ENCODE measurements at regions not wholly inside any gene's neighbourhood (a gene's known extent, or its start where the extent isn't known, plus 50 kb on each side); places are given as distances from the start of the nearest gene placed in this dataset.
"Not testable (repeated sequence)": the region's sequence is repeated elsewhere in the genome, so short reads cannot be mapped to it uniquely, and the experiment has no call there.

DNA sequence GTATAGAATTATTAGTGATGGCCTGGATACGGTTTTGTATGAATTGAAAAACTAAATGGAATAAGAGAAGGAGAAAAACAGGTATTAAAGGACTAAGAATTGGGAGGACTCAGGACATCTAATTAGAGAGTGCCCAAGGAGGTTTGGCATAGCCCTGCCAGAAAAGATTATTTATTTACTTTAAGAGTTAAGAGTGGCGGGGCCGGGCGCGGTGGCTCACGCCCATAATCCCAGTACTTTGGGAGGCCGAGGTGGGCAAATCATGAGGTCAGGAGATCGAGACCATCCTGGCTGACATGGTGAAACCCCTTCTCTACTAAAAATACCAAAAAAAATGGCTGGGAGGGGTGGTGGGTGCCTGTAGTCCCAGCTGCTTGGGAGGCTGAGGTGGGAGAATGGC lies 115.2 kb upstream of the KCNJ3 start:
- not testable (repeated sequence) for DNase-seq

DNA sequence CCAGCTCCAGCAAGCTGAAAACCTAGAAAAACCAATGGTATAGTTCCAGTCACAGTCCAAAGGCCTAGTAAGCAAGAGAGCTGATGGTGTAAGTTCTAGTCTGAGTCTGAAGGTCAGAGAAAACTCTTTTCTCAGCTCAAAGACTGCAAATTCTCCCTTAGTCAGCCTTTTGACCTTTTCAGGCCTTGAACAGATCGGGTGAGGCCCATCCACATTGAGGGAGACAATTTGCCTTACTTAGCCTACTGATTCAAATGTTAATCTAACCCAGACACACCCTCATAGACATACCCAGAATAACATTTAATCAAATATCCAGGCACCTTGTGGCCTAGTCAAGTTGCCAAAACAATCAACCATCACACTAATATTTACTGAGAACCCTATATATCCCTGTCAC lies 110.8 kb upstream of the KCNJ3 start:
- DNase-seq: no peak

DNA sequence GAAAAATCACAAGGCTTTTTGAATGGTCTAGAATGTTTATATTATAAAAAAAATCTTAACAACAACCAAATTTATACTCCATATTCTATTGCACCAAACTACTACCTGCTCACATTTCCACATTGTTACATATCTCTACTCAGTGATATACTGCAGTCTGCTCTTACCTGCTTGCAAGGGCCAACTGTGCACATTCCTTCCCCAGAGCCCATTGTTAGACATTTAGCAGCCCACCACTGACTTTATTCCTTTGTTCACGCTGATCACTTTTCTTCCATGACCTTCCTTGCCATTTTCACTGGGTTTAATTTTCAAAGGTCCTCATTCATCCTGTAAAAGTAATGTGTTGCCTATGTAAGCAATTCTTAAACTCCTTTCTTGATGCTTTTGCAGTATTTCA lies 109.7 kb upstream of the KCNJ3 start:
- no peak for DNase-seq

DNA sequence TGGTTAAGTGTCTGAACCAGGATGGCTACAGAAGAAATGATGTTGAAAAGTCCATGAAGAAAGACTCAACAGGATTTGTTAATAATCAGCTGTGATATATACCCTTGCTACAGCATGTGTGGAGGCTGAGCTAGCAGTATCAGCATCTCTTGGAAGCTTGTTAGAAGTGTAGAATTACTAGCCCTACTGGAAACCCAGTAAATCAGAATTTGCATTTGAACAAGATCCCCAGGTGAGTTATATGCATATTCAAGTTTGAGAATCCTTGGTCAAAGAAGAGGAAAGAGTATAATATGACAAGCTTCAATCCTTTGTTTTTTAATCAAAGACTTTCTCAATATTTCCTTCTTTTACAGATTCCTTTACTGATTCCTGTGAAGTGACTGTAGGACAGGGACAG lies 109.0 kb upstream of the KCNJ3 start:
- DNase-seq: no peak

DNA sequence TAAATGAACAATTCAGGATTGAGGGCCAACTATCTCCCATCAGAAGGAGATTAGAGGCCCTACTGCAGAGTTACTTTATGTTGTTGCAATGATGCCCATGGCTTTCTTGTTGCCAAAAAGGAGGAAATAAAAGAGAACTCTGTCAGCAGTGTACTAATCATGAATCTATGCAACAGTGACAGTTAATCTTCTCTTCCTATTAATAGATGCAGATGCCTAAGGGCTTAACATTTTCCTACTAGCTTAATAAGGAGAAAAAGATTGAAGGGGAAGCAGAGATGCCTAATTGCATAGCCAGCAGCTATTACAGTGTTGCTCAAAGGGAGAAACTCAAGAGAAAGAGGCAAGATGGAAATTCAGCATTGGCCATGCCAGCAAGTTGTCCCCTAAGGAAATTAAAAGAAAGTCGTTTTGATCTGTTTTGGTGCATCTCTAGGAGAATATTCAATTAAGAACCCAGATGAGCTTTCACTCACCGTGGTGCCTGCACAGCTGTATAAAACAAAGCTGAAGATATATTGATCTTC lies 107.1 kb upstream of the KCNJ3 start:
- DNase-seq: no peak

DNA sequence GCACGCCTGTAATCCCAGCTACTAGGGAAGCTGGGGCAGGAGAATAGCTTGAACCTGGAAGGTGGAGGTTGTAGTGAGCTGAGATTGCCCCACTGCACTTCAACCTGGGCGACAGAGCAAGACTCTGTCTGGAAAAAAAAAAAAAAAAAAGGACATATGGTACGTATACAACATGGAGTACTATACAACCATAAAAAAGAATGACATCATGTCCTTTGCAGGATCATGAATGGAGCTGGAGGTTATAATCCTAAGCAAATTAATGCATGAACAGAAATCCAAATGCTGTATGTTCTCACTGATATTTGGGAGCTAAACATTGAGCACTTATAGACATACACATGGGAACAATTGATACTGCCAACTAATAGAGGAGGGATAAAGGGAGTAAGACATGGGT lies 99.3 kb upstream of the KCNJ3 start:
- no peak for DNase-seq

DNA sequence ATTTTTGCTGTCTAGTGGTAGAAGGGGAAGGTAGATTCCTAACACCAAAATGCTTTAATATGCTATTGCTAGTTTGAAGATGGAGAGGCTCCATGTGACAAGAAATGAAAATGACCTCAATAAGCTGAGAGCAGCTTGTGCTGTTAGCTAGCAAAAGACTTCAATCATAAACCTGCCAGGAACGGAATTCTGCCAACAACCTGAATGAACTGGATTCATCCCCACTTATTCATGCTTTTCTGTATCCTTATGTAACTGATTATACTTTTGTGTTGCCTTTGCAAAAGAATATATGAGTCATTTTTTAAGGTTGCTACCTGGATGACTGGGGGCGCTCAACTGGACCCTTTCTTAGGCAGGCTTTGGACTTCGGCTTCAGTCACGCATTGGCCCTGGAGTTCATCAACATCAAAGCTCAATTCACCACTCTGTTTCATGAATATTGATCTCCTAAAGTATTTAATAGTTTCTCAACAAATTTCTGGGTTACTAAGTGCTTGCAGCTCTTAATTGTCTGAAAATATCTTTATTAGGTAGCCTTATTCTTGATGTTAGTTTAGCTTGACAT lies 97.5 kb upstream of the KCNJ3 start:
- no peak for DNase-seq

DNA sequence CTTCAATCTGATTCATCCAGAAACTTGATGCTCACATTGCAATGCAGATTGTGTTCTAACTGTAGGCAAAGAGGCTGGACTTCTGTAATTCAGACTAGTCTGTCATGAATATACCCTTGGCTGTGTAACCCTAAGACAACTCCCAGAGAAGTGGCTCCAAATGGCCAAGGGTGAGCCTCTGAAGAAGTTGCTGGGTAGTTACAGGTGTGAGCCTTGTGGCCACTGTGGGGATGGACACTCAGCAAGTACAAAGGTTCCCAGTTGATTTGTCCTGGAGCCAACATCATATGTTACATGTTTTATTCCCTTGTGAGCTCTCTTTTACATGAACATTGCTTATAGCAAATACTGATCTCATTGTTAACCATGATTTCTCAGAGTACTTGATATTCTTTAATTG lies 94.8 kb upstream of the KCNJ3 start:
- no peak for DNase-seq

DNA sequence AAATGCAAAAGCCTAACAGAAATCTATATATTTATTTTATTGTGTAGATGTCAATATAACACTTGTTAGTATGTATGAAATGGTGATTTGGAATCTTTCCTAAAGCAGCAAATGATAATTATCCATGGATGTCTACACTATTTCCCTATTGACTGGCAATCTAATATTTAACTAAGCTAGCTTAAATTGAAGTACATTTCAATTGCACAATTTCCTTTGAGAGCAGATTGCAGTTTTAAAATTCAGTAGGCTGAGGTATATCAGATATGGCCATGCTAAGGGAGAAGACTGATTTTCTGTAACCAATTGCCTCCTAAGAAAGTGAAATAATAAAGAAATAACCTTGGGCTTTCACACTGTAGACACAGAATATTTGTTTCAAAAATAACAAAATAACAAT lies 90.1 kb upstream of the KCNJ3 start:
- no peak for DNase-seq

DNA sequence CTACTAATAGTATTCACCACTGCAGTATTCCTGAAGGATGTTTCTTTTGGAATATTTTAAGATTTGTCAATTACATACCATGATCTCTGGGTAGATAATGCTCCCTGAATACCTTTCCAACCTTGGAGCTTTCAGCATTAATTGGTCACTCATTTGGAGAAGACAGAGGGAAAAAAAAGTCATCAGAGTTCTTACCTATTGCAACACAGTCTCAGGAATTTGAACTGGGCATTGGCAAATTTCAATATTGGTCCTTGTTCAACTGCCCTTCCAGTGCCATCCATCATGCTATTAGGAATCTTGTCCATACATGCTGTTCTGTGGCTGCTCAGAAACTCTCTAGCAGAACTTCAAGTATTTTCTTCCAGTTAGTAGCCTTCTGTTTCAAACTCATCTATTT lies 83.6 kb upstream of the KCNJ3 start:
- no peak for DNase-seq

DNA sequence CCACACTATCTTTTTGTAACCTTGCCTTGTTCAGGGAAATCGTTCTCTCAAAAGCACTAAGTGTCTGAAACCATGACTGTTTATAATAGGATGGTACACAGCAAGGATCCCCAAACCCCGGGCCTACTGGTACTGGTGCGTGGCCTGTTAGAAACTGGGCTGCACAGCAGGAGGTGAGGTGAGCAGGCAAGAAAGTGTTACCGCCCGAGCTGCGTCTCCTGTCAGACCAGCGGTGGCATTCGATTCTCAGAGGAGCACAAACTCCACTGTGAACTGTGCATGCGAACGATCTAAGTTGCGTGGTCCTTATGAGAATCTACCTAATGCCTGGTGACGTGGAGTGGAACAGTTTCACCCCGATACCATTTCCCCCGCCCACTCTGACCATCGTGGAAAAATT lies 81.8 kb upstream of the KCNJ3 start:
- no peak for DNase-seq

DNA sequence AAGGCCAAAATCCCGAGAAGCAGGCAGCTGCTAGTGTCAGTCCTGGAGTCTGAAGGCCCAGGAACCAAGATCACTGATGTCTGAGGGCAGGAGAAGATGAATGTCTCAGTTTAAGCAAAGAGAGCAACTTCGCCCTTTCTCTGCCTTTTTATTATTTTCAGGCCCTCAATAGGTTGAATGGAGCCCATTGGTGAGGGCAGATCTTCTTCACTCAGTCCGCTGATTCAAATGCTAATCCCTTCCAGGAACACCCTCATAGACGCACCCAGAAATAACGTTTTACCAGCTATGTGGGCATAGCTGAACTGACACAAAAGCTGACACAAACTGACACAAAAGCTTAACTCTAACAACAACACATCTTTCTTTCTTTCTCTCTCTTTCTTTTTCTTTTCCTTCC lies 78.0 kb upstream of the KCNJ3 start:
- DNase-seq: no peak

DNA sequence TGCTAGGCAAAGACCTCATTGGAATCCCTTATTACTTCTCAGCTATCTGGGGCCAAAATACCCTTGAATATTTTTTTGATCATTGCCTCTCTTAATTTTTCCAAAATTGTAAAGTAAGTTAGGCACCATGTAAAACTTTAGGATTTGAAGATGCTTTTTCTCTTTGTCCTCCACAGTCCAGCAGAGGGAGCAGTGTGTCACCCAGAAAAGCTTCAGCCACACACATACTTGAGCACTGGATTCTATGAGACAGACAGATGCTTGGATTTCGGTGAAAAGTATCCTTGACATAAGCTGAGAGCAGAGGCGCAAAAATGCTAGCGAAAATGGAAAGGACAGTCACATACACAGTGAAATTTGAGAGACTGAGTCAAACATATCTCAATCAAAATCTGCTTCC lies 74.7 kb upstream of the KCNJ3 start:
- peak; percentile 74 for DNase-seq

DNA sequence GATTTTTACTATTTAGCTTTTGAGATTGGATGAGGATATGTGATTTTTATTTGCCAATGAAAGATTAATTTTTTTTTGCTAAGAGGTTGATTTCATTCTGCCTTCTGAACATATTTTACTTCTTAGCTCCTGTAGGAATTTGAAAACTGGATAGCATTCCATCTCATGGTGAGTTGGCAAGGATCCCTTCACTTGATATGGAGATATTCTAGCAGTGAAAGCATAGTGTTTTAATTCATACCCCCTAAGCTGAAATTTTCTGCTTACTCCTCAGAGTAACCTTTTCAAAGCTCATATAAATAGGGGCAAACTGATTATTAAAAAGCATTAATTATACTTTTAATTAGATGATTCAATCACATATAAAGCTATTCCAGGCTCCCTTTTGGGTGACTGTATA lies 61.0 kb upstream of the KCNJ3 start:
- no peak for DNase-seq

DNA sequence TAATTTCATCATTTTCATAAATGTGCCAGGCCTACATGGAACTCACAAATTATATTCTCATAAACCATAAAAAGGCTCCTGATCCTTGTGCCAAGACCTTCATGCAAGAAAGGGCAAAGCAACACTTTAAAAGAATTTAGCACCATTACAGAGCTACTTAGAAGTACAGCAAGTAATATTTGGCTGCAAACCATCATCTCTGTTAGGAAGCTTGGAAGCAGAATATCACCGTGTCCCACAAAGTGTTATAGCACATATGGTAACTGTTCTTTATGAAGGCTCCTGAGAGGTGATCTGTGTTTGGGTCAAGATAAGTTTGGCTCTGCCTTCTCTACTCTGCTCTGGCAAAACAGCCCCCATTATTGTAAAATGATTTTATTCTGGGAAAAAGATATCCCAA lies 59.7 kb upstream of the KCNJ3 start:
- no peak for DNase-seq

DNA sequence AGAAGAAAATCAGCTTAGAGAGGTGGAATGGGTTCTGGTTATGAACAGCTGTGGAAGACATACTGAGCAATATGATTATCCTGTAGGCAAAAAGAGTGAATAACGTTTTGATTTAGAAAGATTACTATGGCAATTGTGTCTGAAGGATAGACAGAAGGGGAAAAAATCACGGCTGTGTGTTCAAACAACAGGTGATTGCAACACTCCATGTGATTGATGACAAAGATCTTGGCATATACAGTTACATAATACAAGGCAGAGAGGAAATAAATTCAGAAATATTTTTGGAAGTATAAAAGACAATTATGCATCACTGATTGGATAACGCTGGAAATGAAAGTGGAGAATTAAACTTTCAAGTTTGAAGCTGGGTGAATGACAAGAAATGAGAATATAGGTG lies 58.5 kb upstream of the KCNJ3 start:
- DNase-seq: no peak
